ENCODE measurements at regions not wholly inside any gene's neighbourhood (a gene's known extent, or its start where the extent isn't known, plus 50 kb on each side); places are given as distances from the start of the nearest gene placed in this dataset.
A peak's percentile ranks its signal among the peaks of the same experiment; 100 is the strongest.
"Not testable (repeated sequence)": the region's sequence is repeated elsewhere in the genome, so short reads cannot be mapped to it uniquely, and the experiment has no call there.

- DNase-seq (ENCODE audit: low read depth in 4 of 4, low spot score in 3 of 4) = no peak
Observed at GRCh38 chr12:78331753-78332152, 501.1 kb downstream of the NAV3 start.

GRCh38 chr12:78338054-78338785 is 507.5 kb downstream of the NAV3 start:
- DNase-seq (ENCODE audit: low read depth in 4 of 4, low spot score in 3 of 4) = no peak

GRCh38 chr12:78340406-78340805 is 509.7 kb downstream of the NAV3 start:
- no peak for DNase-seq (ENCODE audit: low read depth in 4 of 4, low spot score in 3 of 4)

- DNase-seq (ENCODE audit: low read depth in 4 of 4, low spot score in 3 of 4) = no peak
Observed at GRCh38 chr12:78343657-78344056, 513.0 kb downstream of the NAV3 start.

- DNase-seq (ENCODE audit: low read depth in 4 of 4, low spot score in 3 of 4) = no peak
Observed at GRCh38 chr12:78359520-78359919, 505.1 kb upstream of the SYT1 start.

GRCh38 chr12:78361683-78362082 is 502.9 kb upstream of the SYT1 start:
- DNase-seq (ENCODE audit: low read depth in 4 of 4, low spot score in 3 of 4) = no peak

- DNase-seq (ENCODE audit: low read depth in 4 of 4, low spot score in 3 of 4) = no peak
Observed at GRCh38 chr12:78371284-78371683, 493.3 kb upstream of the SYT1 start.

GRCh38 chr12:78375461-78375860 is 489.1 kb upstream of the SYT1 start:
- no peak for DNase-seq (ENCODE audit: low read depth in 4 of 4, low spot score in 3 of 4)

GRCh38 chr12:78376257-78376656 is 488.3 kb upstream of the SYT1 start:
- DNase-seq (ENCODE audit: low read depth in 4 of 4, low spot score in 3 of 4) = no peak

GRCh38 chr12:78379065-78379464 is 485.5 kb upstream of the SYT1 start:
- DNase-seq (ENCODE audit: low read depth in 4 of 4, low spot score in 3 of 4) = not testable (repeated sequence)

- DNase-seq (ENCODE audit: low read depth in 4 of 4, low spot score in 3 of 4) = no peak
Observed at GRCh38 chr12:78383414-78383813, 481.2 kb upstream of the SYT1 start.

- DNase-seq (ENCODE audit: low read depth in 4 of 4, low spot score in 3 of 4) = no peak
Observed at GRCh38 chr12:78384541-78384940, 480.0 kb upstream of the SYT1 start.

GRCh38 chr12:78385541-78385940 is 479.0 kb upstream of the SYT1 start:
- no peak for DNase-seq (ENCODE audit: low read depth in 4 of 4, low spot score in 3 of 4)

GRCh38 chr12:78386871-78387270 is 477.7 kb upstream of the SYT1 start:
- no peak for DNase-seq (ENCODE audit: low read depth in 4 of 4, low spot score in 3 of 4)

GRCh38 chr12:78387721-78388120 is 476.9 kb upstream of the SYT1 start:
- no peak for DNase-seq (ENCODE audit: low read depth in 4 of 4, low spot score in 3 of 4)

GRCh38 chr12:78388461-78388860 is 476.1 kb upstream of the SYT1 start:
- no peak for DNase-seq (ENCODE audit: low read depth in 4 of 4, low spot score in 3 of 4)

GRCh38 chr12:78390920-78391319 is 473.7 kb upstream of the SYT1 start:
- no peak for DNase-seq (ENCODE audit: low read depth in 4 of 4, low spot score in 3 of 4)

- DNase-seq (ENCODE audit: low read depth in 4 of 4, low spot score in 3 of 4) = peak; percentile 10 to 26 (median 24)
Observed at GRCh38 chr12:78392918-78393317, 471.7 kb upstream of the SYT1 start.

GRCh38 chr12:78395961-78396360 is 468.6 kb upstream of the SYT1 start:
- DNase-seq (ENCODE audit: low read depth in 4 of 4, low spot score in 3 of 4) = no peak

- DNase-seq (ENCODE audit: low read depth in 4 of 4, low spot score in 3 of 4) = no peak
Observed at GRCh38 chr12:78396538-78396937, 468.0 kb upstream of the SYT1 start.

GRCh38 chr12:78398750-78399149 is 465.8 kb upstream of the SYT1 start:
- DNase-seq (ENCODE audit: low read depth in 4 of 4, low spot score in 3 of 4) = no peak

- no peak for DNase-seq (ENCODE audit: low read depth in 4 of 4, low spot score in 3 of 4)
Observed at GRCh38 chr12:78402366-78403134, 462.0 kb upstream of the SYT1 start.
